Kidney (tissue), 13 donors: ENCODE measurements at regions not wholly inside any gene's neighbourhood (a gene's known extent, or its start where the extent isn't known, plus 50 kb on each side); places are given as distances from the start of the nearest gene placed in this dataset.
A peak's percentile ranks its signal among the peaks of the same experiment; 100 is the strongest.

ENCODE experiments used
- DNase-seq, 5 donors: peaks; one replicate each; pipeline ENCODE4 v3.0.0-alpha.2; 2013 to 2020
- FAIRE-seq: peaks from 2 replicates; lab custom pipeline; 2012; peaks lifted over from hg19 to GRCh38; lab: Jason Lieb, UNC
- H3K27ac ChIP-seq, 2 donors: one replicate each; pipeline ENCODE4 v1.7.0; 2013; ENCODE audit warnings: low read depth in 2 of 2, low read length in 2 of 2, inconsistent platforms in 1 of 2
- H3K27me3 ChIP-seq: one replicate; pipeline ENCODE4 v1.7.1; 2013; ENCODE audit warnings: low read length, inconsistent platforms; ENCODE audit not compliant: control insufficient read depth, insufficient read depth
- H3K36me3 ChIP-seq, 3 donors: one replicate each; pipeline versions ENCODE4 v1.7.0 to v1.7.1; 2013; ENCODE audit warnings: low read length in 3 of 3, control low read depth in 1 of 3, inconsistent platforms in 1 of 3; ENCODE audit not compliant: insufficient read depth in 3 of 3, control insufficient read depth in 2 of 3
- H3K4me1 ChIP-seq, 3 donors: one replicate each; pipeline versions ENCODE4 v1.7.0 to v1.7.1; 2013; ENCODE audit warnings: low read length in 3 of 3, inconsistent platforms in 1 of 3, low read depth in 1 of 3; ENCODE audit not compliant: control insufficient read depth in 2 of 3, insufficient read depth in 2 of 3
- H3K4me3 ChIP-seq, 3 donors: one replicate each; pipeline versions ENCODE4 v1.7.0 to v1.8.1; 2013; ENCODE audit warnings: low read length in 3 of 3, control low read depth in 1 of 3, inconsistent platforms in 1 of 3
- H3K9ac ChIP-seq, 3 donors: one replicate each; pipeline versions ENCODE4 v1.7.0 to v1.7.1; 2013; ENCODE audit warnings: low read length in 3 of 3, control low read depth in 1 of 3, inconsistent platforms in 1 of 3
- H3K9me3 ChIP-seq, 3 donors: one replicate each; pipeline versions ENCODE4 v1.7.0 to v1.7.1; 2013; ENCODE audit warnings: low read length in 3 of 3, control low read depth in 1 of 3, inconsistent platforms in 1 of 3; ENCODE audit not compliant: control insufficient read depth in 2 of 3, insufficient read depth in 1 of 3
- CTCF ChIP-seq: IDR thresholded peaks from 3 replicates; pipeline ENCODE4 v1.5.1; 2012; ENCODE audit warnings: mild to moderate bottlenecking, moderate library complexity, borderline replicate concordance; ENCODE audit not compliant: insufficient read depth; ENCODE audit errors: extremely low read depth
- intact Hi-C: fragments of 100-400 bp; cut with DNase I; formaldehyde crosslinking; loops from one replicate; pipeline ENCODE4 v1.11.1; 2022
- donor health status: control.
- donor health status: control.
- donor health status: control.
- donor health status: control.
- donor health status: control.
- donor health status: DM: yes; HTN: yes; CAD: no.
- donor health status: Normal renal cell carcinoma (clear cell type).

- peak in 4 of 5 donors; percentile 53 to 85 (median 76) for DNase-seq
- Histone ChIP-seq H3K9me3 (no peaks in the 10 kb centered on the region), H3K27ac (peak overlapping the region; percentile 44 to 59), H3K27me3 (no peaks in the 10 kb centered on the region), H3K4me3 (peak overlapping the region in 2 of 3 donors; percentile 42 to 46), H3K36me3 (no peaks in the 10 kb centered on the region), H3K4me1 (peaks cover 4 to 20% (median 8%) of the 10 kb centered on the region in 3 donors), H3K9ac (peak overlapping the region in 1 of 3 donors; percentile 17)
- FAIRE-seq: no peak
- intact Hi-C loops: no loop called here
- no peak for TF ChIP-seq CTCF
Measured at GRCh38 chr13:50512474-50513299, 330.8 kb downstream of the DLEU7 start.

GRCh38 chr13:50513300-50513877 is 330.1 kb downstream of the DLEU7 start:
- H3K9me3 ChIP-seq: no peaks in the 10 kb centered on the region
- H3K27me3 ChIP-seq: no peaks in the 10 kb centered on the region
- peak overlapping the region in 1 of 2 donors; percentile 35 for H3K27ac ChIP-seq
- DNase-seq (peak in 2 of 5 donors; percentile 69 to 76), FAIRE-seq (no peak)
- no peak overlapping the region for H3K4me3 ChIP-seq
- intact Hi-C loops: no loop called here
- TF ChIP-seq CTCF: no peak
- H3K36me3 ChIP-seq: no peaks in the 10 kb centered on the region
- peaks cover 4 to 20% (median 8%) of the 10 kb centered on the region in 3 donors for H3K4me1 ChIP-seq
- H3K9ac ChIP-seq: no peak overlapping the region

DNA sequence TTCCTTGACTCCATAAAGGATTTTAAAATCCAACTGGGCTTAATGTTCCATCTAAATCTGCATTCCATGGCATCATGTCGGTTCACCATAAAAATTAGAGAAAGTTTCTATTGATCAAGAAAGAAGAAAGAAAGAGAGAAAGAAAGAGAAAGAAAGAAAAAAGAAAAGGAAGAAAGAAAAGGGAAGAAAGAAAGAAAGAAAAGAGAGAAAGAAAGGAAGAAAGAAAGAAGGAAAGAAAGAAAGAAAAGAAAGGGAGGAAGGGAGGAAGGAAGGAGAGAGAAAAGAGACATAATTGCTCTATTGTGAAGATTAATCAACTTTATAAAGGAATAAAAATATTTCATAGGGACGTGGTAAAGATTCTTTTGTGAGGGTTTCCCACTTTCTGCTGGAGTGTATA is 329.2 kb downstream of the DLEU7 start:
- DNase-seq: no peak
- H3K27ac ChIP-seq: no peak overlapping the region
- H3K36me3 ChIP-seq: no peaks in the 10 kb centered on the region
- no peak overlapping the region for H3K9ac ChIP-seq
- no peak for TF ChIP-seq CTCF
- no peaks in the 10 kb centered on the region for H3K27me3 ChIP-seq
- no peaks in the 10 kb centered on the region for H3K9me3 ChIP-seq
- no peak for FAIRE-seq
- intact Hi-C loops: no loop called here
- H3K4me3 ChIP-seq: no peak overlapping the region
- H3K4me1 ChIP-seq: peaks cover 4 to 20% (median 8%) of the 10 kb centered on the region in 3 donors
